ENCODE measurements at regions not wholly inside any gene's neighbourhood (a gene's known extent, or its start where the extent isn't known, plus 50 kb on each side); places are given as distances from the start of the nearest gene placed in this dataset.
A peak's percentile ranks its signal among the peaks of the same experiment; 100 is the strongest.

DNA sequence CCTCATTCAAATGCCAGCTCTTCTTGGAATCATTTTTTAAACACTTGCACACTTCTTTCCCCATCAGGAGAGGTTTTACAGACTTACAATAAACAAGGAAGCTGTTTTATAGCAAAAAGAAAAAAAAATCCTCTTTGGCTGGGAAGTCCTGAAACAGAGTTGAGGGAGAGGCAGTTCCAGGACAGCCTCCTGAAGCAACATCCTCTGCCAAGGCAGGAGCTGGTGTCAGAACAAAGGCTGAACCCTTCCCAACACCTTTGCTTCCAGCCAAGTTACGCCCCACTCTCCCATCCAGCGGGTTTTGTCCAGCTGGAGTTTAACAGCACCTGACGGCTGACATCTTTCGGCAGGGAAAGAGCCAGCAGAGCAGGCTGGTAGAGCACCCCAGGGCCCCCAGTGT, 287.8 kb downstream of the RRAGC start:
- no peak for DNase-seq (ENCODE audit: low read depth)

DNA sequence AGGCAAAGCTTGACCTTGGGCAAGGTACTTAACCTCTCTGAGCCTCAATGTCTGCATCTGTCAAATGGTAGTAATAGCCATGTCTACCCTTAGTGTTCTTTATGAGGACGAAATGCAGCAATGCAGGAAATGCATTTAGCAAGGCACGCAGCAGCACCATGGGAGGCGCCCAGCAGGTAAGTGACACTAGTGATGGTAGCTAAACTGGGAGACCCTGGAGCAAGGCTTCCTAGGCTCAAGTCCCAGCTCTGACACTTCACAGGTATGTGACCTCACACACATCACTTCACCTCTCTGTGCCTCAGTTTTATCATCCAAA, 289.0 kb downstream of the RRAGC start:
- no peak for DNase-seq (ENCODE audit: low read depth)

DNA sequence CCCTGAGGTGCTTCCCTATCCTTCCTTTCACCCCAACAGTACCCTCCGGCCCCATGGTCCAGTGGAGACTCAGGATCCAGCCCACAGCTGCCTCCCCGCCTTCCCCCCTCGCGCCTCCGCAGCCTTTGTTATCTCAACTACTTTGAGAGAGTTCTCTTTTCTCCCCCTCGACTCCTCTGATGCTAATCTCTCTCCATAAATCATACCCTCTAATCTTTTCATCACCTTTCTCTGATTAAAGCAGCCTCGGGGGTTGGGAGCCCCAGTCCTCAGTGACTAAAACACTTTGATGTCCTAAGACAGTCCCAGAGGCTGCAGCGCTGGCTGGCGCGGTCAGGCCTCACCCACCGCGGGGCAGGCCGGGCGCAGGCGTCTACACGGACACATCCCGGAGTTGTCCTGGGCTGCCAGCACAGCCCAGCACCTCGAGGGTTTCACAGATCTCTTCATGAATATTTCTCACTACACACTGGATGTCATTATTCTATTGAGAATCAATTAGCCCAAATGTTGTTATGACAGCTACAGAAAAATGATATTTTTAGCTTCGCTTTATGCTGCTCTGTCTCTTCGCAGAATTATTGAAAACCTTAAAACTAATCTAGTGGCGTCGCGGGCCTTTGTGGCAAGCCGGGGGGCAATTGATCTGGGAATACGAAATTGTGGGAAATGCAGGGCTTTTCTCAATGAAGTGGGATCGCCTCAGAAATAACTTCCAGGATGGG, 289.5 kb downstream of the RRAGC start:
- no peak for DNase-seq (ENCODE audit: low read depth)

DNA sequence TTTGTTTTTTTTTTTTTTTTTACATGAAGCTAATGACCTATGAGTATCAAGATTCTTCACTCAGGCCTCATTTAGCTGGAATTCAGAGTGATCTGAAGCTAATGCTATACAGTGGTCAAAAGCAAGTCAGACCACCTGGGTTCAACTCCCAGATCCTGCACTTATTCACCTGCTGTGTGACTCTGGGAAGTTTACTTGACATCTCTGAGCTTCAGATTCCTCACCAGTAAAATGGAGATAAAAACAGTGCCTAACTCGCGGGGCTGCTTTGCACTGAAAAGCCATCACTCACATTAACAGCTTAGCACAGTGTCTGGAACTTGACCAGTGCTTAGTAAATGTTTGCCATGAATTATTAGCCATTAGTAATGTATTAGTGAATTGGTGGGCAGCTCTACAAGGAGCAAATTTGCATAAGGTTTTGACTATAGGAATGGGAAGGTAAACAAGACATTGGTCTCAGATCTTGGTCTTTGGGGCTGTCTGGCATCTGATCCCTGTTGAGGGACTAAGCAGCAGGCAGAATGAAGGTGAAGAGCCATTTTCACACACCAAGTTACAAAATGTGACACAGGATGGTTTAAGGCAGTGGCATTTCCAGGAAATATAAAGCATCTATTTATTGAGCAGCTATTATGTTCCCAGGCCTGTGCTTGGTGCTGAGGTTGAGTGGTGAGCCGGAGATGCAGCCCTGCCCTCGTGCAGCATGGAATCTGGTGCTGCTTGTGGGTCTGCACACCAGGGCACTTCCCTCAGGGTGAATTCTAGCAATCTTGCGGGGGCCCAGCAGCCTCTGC, 291.3 kb downstream of the RRAGC start:
- DNase-seq (ENCODE audit: low read depth), result no peak

DNA sequence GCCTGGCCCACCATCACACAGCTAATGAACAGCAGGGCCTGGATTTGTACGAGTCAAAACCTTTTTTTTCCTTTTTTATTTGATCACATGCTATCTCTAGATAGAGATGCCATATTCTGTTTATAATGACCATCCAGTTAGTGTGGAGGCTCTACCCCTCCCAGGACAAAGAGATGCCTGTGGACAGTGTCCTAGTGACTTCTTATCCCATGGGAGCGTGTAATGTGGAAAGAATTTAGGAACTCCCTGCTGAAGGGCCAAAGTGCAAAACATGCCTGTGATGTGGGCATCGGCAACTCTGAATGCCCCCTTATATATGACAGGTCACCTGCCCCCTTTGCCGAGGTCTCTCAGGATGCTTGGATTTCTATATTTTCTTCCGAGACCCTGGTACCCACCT, 292.2 kb downstream of the RRAGC start:
- no peak for DNase-seq (ENCODE audit: low read depth)

DNA sequence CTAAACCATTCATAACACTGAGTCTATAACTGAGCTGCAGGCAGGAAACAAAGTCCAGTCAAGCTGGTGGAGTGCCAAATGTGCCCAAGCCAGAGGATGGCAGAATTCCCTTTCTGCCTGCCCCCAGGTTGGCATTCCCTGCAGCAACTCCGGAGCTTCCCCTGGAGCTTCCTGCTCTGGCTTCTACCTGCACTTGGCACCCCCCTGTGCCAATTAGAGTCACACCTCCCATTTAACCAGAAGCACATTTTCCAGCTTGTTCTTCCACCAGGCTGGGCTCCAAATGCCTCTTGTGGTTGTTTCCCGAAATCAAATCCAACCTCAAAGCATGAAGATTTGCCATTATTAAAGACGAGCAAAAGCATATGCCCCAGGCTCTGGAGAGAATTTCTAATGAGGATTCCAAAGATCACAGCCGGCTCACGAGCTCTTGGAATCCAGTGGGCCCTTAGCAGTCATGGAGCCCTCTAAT, 294.5 kb downstream of the RRAGC start:
- no peak for DNase-seq (ENCODE audit: low read depth)

DNA sequence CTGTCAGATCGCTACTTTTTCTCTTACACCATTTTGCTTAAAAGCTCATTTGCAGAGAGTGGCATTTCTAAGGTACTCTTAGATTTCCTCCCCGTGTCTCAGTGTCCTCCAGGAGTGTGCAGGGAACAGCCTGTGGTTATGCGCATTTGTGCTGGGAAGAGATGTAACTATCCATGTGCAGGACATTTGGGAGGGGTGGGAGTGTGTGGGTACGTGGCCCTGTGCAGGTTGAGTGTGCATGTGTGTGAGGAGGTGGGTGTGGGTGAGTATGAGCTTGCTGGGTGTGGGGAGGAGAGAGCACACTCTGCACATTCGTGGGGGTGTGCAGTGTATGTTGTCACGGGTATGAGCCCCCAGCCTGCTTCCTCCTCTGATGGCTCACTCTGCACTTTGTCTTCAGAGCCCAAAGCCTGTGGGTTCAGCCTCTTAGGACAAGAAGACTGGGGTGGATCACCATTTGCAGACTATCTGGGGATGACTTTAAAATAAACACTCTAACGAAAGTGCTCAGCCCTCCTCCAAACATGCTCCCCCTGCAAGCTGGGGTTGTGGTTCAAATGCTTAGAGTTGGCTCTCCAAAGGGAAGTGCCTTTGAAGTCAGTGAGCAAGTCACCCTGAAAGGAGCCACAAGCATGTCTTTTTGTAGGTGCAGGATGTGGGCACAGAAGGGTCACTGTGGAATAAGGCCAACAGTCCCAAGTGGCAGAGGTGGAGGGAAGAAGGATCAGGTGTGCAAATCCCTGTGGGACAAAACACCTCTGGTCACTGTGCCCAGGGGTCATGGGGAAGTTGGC, 295.4 kb downstream of the RRAGC start:
- DNase-seq (ENCODE audit: low read depth), result no peak

DNA sequence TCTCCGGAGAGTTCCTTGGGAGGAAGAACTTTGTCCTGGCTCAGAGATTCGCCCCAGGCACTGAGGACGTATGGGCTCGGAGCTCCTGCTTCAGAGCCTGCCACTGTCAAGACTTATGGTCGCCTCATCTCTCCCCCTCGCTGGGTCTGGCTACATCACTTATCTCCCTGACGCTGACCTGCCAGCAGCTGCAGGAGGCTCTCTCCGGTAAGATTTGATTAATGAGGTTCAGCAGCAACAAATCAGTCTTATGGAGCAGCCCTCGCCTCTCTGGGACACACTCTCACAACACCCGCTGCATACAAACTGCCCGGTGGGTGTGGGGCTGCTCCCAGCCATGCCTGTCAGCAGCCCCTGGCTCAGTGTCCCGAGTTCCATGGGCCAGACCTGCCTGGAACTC, 297.8 kb downstream of the RRAGC start:
- DNase-seq (ENCODE audit: low read depth), result no peak

DNA sequence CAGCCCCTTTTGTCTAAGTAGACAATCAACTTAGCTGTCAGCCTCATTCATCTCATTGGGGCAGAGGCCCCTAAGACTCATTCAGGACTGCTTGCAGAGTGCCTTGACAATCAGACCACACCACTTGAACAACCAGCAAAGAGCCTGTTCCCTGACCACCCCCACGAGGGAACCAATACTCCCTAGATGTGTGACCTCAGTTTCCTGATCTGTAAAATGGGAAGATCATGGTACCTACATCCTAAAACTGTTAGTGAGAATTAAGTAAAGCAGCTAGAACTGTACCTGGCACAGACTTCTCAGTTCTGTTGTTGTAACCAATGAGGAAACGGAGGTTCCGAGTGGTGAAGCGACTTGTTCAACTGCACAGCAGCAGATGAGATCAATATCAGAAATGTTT, 298.5 kb downstream of the RRAGC start:
- no peak for DNase-seq (ENCODE audit: low read depth)

DNA sequence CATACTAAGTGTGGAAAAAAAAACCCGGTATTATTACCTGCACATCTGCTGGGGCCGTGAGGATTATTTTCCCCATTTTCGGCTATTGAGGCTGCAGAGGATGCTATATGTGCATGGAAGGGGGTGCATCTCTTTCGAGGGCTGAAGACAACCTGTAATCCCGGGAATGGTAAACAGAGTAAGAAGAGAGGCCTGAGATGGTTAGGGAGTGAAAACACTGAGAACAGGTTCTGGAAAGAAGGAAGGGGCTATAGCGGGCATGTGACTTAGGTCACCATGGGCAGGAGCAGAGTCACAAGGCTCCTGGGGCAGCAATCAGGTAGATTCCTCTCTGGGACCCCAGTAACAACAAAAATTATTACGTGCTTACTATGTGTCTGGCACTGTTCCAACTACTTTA, 299.1 kb downstream of the RRAGC start:
- DNase-seq (ENCODE audit: low read depth), result no peak

DNA sequence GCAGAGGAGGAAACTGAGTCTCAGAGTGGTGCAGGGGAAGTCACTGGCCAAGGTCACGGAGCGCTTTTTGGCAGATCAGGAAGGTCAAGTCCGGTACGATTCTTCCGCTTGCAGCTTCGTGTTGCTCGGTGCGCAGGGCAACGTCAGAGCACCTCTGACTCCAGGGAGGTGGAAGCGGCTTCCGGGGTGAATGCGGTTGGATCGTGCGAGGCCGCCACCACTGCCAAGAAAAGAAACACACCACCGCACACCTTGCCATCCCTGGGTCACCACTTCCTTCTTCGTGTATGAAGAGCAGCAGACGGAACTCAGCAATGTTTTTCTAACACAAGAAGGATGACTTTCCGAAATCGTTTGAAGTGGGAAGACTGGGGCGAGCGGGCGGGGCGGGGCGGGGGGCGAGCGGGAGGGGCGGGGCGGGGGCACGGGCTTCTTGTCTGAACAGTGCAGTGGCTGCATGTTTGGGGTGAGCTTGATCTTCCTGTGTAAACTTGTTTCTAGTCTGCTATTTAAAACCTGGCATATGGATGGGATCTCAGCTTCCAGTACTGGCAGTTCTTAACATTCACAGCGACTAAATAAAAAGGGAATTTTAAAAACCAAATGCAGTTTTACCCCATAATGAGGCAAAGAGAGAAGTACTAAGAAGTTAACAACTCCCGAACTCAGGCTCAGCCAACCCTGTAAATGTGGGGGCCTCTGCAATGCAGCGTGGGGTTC, 300.0 kb downstream of the RRAGC start:
- peak; percentile 62 for DNase-seq (ENCODE audit: low read depth)

DNA sequence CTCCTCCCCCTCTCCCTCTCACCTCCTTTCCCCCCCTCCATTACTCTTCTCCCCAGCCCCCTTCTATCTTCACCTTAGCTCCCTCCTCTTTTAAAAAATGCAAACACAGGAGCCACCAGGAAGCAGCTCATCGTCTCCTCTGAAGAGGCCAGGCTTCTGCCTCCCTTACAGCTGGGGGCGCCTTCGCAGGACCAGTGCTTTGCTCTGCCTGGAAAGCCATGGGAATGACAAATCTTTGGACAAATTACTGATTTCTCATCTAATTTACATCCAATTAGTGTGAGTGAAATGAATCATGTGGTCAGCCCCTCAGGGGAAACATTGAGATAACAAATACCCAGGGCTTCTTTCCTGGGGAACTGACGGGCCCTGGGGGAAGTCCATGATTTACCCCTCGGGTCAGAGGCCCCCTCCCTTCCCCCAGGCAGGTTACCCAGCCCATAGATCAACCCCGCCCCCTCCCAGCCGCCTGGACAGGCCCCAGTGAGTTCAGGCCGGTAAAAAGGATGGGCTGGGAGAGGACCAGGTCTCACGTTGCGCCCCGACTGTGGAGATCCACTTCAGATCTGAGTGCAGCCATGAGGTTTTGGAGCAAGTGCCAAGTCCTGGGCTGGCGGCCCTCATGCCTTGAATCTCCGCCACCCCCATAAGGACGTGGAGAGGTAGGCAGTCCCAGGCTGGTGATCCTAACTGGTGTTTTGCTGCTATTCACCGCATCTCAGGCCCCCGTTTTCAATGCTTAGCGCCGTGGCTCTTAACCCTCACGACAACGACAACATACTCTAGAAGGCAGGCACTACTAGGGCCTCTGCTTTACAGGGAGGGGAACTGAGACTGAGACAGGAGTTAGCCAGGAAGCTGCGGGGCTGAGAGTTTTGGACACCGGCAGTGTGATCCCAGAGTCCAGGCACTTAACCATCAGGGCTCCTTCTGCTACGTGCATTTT, 300.8 kb downstream of the RRAGC start:
- no peak for DNase-seq (ENCODE audit: low read depth)

DNA sequence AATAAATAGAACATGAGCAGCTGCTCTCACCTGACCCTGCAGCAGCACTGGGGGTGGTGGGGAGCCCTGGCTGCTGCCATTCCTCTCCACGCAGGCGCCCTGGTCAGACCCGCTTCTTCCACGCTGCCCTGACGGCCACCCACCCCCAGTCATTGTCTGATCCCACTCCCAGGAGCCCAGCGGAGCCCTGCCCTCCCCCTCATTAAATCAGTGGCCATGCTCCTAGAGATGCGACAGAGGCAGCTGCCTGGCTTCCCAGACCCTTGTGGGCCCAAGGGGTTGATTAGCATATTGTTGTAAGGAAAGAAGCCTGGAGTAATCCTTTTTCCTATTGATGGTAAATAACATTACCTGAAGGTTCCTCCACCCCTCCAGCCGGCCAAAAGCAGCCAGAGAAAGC, 301.5 kb downstream of the RRAGC start:
- DNase-seq (ENCODE audit: low read depth), result no peak

DNA sequence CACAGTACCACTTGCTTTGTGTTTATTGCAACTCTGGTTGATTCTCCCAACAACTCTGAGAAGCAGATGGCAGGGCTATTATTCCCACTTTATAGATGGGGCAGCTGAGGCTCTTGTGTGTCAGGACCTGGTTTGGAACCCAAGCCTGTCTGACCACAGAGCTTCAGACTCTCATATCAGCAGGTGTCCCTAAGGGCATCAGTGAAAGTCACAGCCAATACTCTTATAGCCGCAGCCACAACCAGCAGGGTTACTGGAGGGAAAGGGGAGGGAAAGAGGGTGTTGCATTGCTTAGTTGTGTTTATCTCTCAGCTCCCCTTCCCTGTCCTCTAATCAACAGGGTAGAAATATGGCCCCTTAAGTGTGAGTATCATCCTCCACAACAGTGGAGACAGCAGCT, 304.0 kb downstream of the RRAGC start:
- DNase-seq (ENCODE audit: low read depth), result no peak

DNA sequence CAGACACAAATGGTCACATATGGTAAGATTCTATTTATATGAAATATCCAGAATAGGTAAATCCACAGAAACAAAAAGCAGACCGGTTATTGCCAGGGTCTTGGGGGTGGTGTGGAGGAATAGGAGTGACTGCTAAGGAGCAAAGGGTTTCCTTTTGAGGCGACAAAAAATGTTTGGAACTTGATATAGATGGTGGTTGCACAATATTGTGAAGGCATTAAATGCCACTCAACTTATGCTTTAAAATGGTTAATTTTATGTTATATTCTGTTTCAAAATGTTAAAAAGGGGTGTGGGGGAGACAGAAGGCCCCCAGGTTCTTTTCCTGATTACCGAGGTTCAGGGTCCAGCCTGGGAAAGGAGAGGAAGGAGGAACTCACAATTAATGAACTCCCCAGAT, 304.4 kb downstream of the RRAGC start:
- no peak for DNase-seq (ENCODE audit: low read depth)

DNA sequence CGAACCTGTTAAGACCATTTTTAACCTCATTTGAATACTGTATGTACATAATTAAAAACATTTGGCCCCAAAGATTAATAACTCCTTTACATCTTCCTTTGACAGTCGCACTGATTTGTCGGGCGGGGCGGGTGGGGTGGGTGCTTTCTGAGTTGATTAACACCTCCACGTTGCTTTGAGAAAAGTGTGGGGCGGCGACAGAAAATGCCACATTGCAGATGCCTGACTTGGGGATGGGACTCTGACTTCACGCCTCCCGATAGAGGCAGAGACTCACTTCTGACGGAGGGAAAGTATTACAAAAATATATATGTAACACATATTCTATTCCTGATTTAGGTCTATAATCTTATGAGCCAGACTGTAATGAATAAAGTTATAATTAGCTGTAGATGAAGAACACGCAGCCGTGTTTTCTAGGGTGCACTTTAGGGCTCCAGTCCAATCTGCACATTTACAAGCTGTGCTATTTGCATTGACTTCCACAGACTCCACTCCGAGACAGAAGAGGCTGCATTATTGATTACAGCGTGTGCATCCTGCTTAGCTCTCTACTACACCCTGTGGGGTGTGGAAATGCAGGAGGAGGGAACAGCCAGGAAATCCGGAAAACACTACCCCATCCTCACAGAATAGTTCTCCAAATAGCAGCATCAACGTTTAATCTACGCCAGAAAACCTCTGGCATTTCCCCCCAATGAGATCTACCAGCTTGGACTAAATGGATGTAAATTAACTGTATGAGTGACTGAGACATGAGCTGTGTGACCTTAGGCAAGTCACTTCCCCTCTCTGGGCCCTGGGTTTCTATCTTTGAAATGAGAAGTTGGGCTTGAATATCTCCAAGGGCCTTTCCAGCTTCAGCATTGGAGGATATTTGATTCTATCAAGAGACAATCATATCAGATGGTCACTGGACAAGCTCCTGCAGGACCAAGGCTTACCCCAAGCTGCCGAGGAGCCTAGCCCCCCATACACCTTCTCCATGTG, 308.0 kb downstream of the RRAGC start:
- DNase-seq (ENCODE audit: low read depth), result no peak

DNA sequence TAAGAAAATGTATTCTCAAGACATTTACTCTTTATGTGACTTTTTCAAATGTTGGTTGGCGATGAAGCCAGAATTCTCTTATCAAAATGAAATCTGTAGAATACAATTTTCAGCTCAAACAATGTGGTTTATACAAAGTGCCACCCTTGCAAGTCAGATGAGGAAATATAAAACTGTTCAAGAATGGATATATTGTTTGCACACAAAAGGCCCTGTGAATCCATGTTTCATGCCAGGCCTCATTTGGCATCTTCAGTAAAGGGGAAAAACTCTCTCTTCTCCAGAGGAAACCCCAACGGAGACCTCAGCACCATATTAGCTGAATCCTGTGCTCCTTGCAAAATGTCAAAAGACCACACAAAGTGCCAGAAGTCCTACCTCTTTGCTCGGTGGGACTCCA, 310.4 kb downstream of the RRAGC start:
- DNase-seq (ENCODE audit: low read depth), result no peak

DNA sequence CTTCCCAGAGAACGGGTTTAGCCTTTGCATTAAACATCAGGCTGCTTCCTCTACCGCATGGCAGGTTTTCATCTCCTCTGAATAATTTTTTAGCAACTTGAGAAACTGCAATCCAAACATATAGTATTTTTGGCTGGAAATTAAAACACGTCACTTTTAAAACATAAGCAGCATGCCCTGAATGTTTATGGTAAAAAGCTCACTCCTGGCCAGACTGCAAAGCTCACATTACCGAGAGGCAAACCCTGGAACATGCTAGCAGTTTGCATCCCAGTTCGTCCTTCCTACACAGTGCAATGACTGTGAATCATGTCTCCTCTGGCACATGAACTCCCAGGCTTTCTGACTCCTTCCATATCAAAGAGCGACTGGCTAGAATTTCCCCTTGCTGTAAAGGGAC, 312.3 kb downstream of the RRAGC start:
- DNase-seq (ENCODE audit: low read depth), result no peak

DNA sequence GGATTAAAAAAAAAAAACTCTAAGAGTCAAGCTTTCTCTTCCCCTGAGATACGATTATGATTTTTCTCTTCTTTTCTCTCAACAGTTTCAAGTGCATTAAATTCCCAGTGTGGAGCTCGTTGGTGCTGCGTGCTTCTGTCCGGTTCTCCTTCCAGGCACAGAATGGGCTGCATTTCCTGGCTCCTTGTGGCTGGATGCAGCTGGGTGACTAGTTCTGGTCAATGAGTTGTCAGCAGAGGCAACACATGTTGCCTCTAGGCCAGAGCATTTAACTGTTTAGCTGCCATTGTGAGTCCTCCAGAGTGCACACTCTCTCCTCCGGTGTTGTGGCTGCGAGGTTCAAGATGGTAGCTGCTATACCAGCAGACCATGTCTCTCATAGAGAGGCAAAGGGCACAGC, 312.9 kb downstream of the RRAGC start:
- DNase-seq (ENCODE audit: low read depth), result no peak

DNA sequence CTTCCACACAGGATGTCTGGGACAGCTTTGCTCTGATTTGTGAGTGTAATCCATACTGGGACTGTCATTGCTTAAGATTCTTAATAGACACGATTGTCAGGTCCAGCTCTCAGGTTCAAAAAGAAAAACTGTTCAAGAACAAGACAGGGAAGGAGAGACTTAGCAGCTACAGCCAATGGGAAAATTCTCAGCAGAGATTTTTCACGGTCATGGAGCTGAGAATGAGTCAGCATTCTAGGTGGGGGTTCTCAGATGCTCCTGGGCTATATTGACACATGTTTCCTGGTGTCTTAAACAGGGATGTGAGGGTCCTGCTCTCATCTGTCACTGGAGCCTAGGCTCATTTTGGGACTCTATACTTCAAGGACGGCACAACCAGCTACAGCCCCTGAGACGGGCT, 318.3 kb downstream of the RRAGC start:
- DNase-seq (ENCODE audit: low read depth), result no peak

Data from activated T-cell treated with anti-CD3 and anti-CD28 coated beads for 1 hour (primary cell).